ENCODE measurements at regions not wholly inside any gene's neighbourhood (a gene's known extent, or its start where the extent isn't known, plus 50 kb on each side); places are given as distances from the start of the nearest gene placed in this dataset.

GRCh38 chr10:110387983-110388686 is 83.4 kb upstream of the SMNDC1 start:
- Histone ChIP-seq H3K27ac (ENCODE audit: low read depth, low read length, poor library complexity, severe bottlenecking) (no peak overlapping the region), H3K4me1 (ENCODE audit: insufficient read depth, low read length, poor library complexity, severe bottlenecking) (peaks cover 13% of the 10 kb centered on the region), H3K4me3 (ENCODE audit: low read depth, low read length, poor library complexity, severe bottlenecking) (no peak overlapping the region), H3K36me3 (ENCODE audit: insufficient read depth, low read length, poor library complexity, severe bottlenecking) (no peaks in the 10 kb centered on the region), H3K9me3 (ENCODE audit: low read depth, low read length, poor library complexity, severe bottlenecking) (no peaks in the 10 kb centered on the region), H3K27me3 (replicated peaks; ENCODE audit: insufficient read depth, low read depth, low read length, poor library complexity) (no peaks in the 10 kb centered on the region)
- DNase-seq (ENCODE audit: low spot score): no peak
- no TSS peak for BruUV-seq (replicated peaks)
- CTCF ChIA-PET: no interaction called here
- POLR2A ChIA-PET (ENCODE audit: low non-redundant PET): no interaction called here
- intact Hi-C loops (cut with micrococcal nuclease; ENCODE audit: unreplicated experiment): no loop called here
- no peak for TF ChIP-seq EZH2 (IDR thresholded peaks at IDR 0.05; ENCODE audit: borderline replicate concordance, low read depth, low read length, poor library complexity, severe bottlenecking)
- TF ChIP-seq, protein P1, sequence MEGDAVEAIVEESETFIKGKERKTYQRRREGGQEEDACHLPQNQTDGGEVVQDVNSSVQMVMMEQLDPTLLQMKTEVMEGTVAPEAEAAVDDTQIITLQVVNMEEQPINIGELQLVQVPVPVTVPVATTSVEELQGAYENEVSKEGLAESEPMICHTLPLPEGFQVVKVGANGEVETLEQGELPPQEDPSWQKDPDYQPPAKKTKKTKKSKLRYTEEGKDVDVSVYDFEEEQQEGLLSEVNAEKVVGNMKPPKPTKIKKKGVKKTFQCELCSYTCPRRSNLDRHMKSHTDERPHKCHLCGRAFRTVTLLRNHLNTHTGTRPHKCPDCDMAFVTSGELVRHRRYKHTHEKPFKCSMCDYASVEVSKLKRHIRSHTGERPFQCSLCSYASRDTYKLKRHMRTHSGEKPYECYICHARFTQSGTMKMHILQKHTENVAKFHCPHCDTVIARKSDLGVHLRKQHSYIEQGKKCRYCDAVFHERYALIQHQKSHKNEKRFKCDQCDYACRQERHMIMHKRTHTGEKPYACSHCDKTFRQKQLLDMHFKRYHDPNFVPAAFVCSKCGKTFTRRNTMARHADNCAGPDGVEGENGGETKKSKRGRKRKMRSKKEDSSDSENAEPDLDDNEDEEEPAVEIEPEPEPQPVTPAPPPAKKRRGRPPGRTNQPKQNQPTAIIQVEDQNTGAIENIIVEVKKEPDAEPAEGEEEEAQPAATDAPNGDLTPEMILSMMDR (conservative IDR thresholded peaks at IDR 0.05; ENCODE audit: low read depth, low read length): no peak

DNA sequence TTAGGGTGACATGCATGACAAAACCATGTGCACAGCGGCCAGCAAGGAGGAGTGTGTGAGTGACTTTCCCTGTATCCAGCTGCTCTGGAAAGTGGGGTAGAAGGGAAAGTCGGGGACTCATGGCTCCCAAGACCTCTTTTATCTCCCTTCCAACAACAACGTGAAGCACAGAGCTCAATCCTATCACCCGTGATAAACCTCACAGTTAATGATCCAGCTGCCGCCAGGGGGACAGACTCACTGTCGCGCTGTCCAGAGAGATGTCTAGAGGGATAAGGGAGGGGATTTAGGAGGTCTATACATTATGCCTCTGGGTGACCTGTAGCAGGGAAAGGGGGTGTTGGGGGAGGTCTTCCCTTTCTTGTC is 84.0 kb upstream of the SMNDC1 start:
- intact Hi-C loops (cut with micrococcal nuclease; ENCODE audit: unreplicated experiment): no loop called here
- CTCF ChIA-PET: no interaction called here

GRCh38 chr10:110389255-110389654 is 84.5 kb upstream of the SMNDC1 start:
- CTCF ChIA-PET: no interaction called here
- DNase-seq (ENCODE audit: low spot score): no peak
- H3K27ac ChIP-seq (ENCODE audit: low read depth, low read length, poor library complexity, severe bottlenecking): no peak overlapping the region
- no peaks in the 10 kb centered on the region for H3K36me3 ChIP-seq (ENCODE audit: insufficient read depth, low read length, poor library complexity, severe bottlenecking)
- POLR2A ChIA-PET (ENCODE audit: low non-redundant PET): no interaction called here
- intact Hi-C loops (cut with micrococcal nuclease; ENCODE audit: unreplicated experiment): no loop called here
- H3K4me1 ChIP-seq (ENCODE audit: insufficient read depth, low read length, poor library complexity, severe bottlenecking): peaks cover 14% of the 10 kb centered on the region
- no peak for TF ChIP-seq EZH2 (IDR thresholded peaks at IDR 0.05; ENCODE audit: borderline replicate concordance, low read depth, low read length, poor library complexity, severe bottlenecking)
- TF ChIP-seq, protein P1 (conservative IDR thresholded peaks at IDR 0.05; ENCODE audit: low read depth, low read length): no peak
- BruUV-seq (replicated peaks): no TSS peak
- H3K27me3 ChIP-seq (replicated peaks; ENCODE audit: insufficient read depth, low read depth, low read length, poor library complexity): no peaks in the 10 kb centered on the region
- no peaks in the 10 kb centered on the region for H3K9me3 ChIP-seq (ENCODE audit: low read depth, low read length, poor library complexity, severe bottlenecking)
- H3K4me3 ChIP-seq (ENCODE audit: low read depth, low read length, poor library complexity, severe bottlenecking): no peak overlapping the region

More for the DNA sequence above, 84.0 kb upstream of the SMNDC1 start:
- no peak for TF ChIP-seq EZH2 (IDR thresholded peaks at IDR 0.05; ENCODE audit: borderline replicate concordance, low read depth, low read length, poor library complexity, severe bottlenecking)
- TF ChIP-seq, protein P1 (conservative IDR thresholded peaks at IDR 0.05; ENCODE audit: low read depth, low read length): no peak
- no peaks in the 10 kb centered on the region for H3K36me3 ChIP-seq (ENCODE audit: insufficient read depth, low read length, poor library complexity, severe bottlenecking)
- DNase-seq (ENCODE audit: low spot score): no peak
- H3K4me1 ChIP-seq (ENCODE audit: insufficient read depth, low read length, poor library complexity, severe bottlenecking): peaks cover 14% of the 10 kb centered on the region
- no peaks in the 10 kb centered on the region for H3K27me3 ChIP-seq (replicated peaks; ENCODE audit: insufficient read depth, low read depth, low read length, poor library complexity)
- BruUV-seq (replicated peaks): no TSS peak
- H3K27ac ChIP-seq (ENCODE audit: low read depth, low read length, poor library complexity, severe bottlenecking): no peak overlapping the region
- no peaks in the 10 kb centered on the region for H3K9me3 ChIP-seq (ENCODE audit: low read depth, low read length, poor library complexity, severe bottlenecking)
- no peak overlapping the region for H3K4me3 ChIP-seq (ENCODE audit: low read depth, low read length, poor library complexity, severe bottlenecking)
- POLR2A ChIA-PET (ENCODE audit: low non-redundant PET): no interaction called here

Measured in A673 (cell line).